ENCODE measurements at regions not wholly inside any gene's neighbourhood (a gene's known extent, or its start where the extent isn't known, plus 50 kb on each side); places are given as distances from the start of the nearest gene placed in this dataset.

- DNase-seq: no peak
Measured at GRCh38 chr2:78634425-78634824, 391.1 kb upstream of the REG3G start.

GRCh38 chr2:78644854-78645253, 380.6 kb upstream of the REG3G start:
- no peak for DNase-seq

- DNase-seq: no peak
Measured at GRCh38 chr2:78646533-78647364, 378.8 kb upstream of the REG3G start.

GRCh38 chr2:78648558-78648957, 376.9 kb upstream of the REG3G start:
- DNase-seq: no peak

GRCh38 chr2:78654941-78655340, 370.6 kb upstream of the REG3G start:
- DNase-seq: no peak

- DNase-seq: no peak
Measured at GRCh38 chr2:78676921-78677696, 348.4 kb upstream of the REG3G start.

GRCh38 chr2:78677774-78678173, 347.7 kb upstream of the REG3G start:
- no peak for DNase-seq

- no peak for DNase-seq
Measured at GRCh38 chr2:78681386-78681785, 344.1 kb upstream of the REG3G start.

GRCh38 chr2:78682781-78683180, 342.7 kb upstream of the REG3G start:
- no peak for DNase-seq

GRCh38 chr2:78686625-78687153, 338.8 kb upstream of the REG3G start:
- DNase-seq: no peak

GRCh38 chr2:78699696-78700095, 325.8 kb upstream of the REG3G start:
- no peak for DNase-seq

- DNase-seq: no peak
Measured at GRCh38 chr2:78701546-78701945, 324.0 kb upstream of the REG3G start.

- no peak for DNase-seq
Measured at GRCh38 chr2:78707776-78708386, 317.6 kb upstream of the REG3G start.

GRCh38 chr2:78710632-78711375, 314.7 kb upstream of the REG3G start:
- DNase-seq: no peak

- DNase-seq: no peak
Measured at GRCh38 chr2:78715293-78715692, 310.2 kb upstream of the REG3G start.

GRCh38 chr2:78718024-78718423, 307.5 kb upstream of the REG3G start:
- no peak for DNase-seq

- DNase-seq: no peak
Measured at GRCh38 chr2:78718473-78718872, 307.0 kb upstream of the REG3G start.

GRCh38 chr2:78721355-78722033, 304.0 kb upstream of the REG3G start:
- DNase-seq: no peak

- DNase-seq: no peak
Measured at GRCh38 chr2:78734221-78734620, 291.3 kb upstream of the REG3G start.

- DNase-seq: no peak
Measured at GRCh38 chr2:78739282-78739681, 286.2 kb upstream of the REG3G start.

- no peak for DNase-seq
Measured at GRCh38 chr2:78749638-78750037, 275.9 kb upstream of the REG3G start.

GRCh38 chr2:78750219-78750618, 275.3 kb upstream of the REG3G start:
- DNase-seq: no peak
